Glomerular endothelial cell (primary cell): ENCODE measurements at regions not wholly inside any gene's neighbourhood (a gene's known extent, or its start where the extent isn't known, plus 50 kb on each side); places are given as distances from the start of the nearest gene placed in this dataset.

ENCODE experiments used
- DNase-seq: peaks from one replicate; pipeline ENCODE4 v3.0.0-alpha.2; 2011; ENCODE audit warnings: low read depth, low spot score; ENCODE audit errors: extremely low read depth

DNA sequence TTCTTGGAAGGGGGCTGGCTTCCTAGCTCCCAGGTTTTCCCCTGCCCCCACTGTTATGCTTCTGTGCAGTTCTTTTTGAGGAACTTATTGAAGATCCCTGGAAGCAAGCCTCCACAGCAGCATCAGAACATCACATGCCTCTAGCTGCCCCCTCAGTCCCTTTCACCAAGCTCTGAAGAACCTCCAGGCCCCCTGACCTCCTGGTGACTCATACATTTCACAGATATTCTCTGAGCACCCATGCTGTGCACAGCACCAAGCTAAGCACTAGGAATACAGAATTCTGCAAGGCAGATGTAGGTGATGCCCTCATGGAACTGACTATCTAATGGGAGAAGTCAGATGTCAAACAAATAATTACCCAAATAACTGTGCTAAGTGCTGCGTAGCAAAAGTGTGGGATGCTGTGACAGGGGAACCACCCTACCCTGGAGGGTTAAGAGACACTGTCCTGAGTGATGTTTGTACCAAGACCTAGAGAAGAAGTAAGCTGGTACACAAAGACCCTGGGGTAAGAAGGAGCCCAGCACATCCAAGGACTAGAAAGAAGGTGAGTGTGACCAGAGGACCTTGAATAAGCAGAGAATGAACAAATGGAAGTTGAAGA is 213.7 kb upstream of the NR4A3 start:
- no peak for DNase-seq

DNA sequence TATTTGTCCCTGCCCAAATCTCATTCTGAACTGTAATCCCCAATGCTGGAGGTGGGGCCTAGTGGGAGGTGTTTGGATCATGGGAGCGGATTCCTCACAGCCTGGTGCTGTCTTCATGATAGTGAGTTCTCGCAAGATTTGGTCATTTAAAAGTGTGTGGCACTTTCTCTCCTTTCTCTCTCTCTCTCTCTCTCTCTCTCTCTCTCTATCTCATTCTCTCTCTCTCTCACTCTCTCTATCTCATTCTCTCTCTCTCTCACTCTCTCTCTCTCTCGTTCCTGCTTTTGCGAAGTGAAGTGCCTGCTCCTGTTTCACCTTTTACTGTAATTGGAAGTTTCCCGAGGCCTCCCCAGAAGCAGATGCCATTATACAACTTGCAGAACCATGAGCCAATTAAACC is 207.3 kb upstream of the NR4A3 start:
- no peak for DNase-seq

DNA sequence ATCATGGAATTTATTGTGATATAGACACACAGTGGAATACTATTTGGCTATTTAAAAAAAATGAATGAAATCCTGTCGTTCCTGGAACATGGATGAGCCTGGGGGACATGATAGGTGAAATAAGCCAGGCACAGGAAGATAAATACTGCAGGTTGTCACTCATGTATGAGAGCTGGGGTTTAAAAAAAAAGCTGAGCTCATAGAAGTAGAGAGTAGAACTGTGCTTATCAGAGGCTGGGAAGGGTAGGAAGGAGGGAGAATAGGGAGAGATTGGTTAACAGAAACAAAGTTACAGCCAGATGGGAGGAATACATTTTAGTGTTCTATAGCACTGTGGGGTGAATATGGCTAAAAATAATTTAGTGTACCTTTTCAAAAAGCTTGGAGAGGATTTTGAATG is 200.6 kb upstream of the NR4A3 start:
- no peak for DNase-seq

DNA sequence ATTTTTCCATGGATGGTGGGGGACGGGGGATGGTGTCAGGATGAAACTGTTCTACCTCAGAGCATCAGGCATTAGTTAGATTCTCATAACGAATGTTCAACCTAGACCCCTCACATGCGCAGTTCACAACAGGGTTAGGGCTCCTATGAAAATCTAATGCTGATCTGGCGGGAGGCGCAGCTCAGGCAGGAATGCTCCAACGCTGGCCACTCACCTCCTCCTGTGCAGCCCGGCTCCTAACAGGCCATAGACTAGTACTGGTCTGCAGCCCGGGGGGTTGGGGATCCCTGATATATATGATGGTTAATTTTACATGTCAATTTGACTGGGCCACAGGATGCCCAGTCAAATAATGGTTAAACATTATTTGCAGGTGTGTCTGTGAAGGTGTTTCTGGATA is 199.0 kb upstream of the NR4A3 start:
- DNase-seq: no peak

DNA sequence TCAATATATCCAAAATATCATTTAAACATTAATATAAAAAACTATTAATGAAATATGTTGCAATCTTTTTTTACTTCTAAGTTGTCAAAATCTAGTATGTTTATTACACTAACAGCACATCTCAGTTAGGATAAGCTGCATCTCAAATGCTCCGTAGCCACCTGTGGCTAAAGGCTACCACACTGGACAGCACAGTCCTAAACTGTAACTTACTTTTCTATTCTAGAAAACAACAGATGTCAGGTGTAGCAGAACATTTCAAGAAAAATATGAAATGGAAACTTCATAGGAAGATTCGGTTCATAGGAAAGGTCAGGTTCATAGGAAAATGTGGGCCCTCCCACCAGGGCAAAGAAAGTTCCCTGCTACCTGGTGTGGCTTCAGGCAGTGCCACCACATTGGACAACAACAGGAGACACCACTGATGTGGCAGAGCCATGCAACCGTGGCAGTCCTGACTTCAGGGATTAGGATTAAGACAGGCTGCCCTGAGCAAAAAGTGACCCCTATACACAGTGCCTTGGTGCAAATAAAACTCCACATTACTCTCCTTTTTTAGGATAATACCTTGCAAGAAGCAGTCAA is 197.8 kb upstream of the NR4A3 start:
- no peak for DNase-seq

DNA sequence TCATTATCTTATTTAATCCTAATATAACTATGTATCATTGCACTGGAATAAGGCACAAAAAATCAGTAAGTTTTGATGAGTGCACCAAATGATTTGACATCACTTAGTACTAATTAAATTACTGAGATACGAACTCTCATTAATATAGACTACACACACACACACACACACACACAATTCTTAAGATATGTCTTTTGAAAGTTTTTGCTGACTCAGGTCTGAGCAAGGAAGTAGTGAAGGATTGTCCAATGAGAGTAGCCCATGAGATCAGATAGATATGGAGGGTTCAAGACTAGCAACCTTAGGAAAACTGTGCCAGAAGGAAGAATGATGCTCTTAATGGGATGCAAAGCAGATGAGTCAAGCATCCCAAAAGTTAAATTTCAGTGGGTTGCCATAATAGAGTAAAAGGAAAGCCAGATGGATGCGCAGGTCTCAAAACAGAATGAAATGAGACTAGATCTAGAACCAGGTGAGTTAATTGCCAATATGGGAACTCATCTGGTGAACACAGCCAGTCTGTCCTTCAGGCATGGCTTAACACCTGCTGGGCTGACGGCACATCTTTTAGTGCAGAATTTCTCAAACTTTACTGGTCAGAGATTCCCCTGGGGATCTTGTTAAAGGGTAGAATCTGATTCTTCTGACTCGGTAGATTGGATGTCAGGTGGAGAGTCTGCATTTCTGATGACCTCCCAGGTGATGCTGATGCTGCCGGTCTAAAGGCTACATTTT is 197.0 kb upstream of the NR4A3 start:
- DNase-seq: no peak

DNA sequence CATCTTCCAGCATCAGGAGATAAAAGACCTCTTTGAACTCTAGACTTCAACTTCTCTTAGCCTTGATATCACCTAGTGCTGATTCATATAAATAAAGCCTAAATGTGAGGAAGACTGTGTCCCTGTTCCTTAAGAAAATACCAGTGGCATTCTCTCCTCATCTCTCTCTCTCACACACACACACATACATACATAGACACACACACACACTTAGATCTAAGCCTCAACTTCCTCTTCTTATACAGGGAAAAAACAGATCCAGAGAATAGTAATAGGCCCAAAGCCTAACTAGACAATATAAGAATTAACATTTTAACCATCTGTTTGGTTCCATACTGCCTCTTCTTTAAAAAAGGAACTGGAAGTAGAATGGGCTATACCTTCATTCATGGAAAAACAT is 195.3 kb upstream of the NR4A3 start:
- DNase-seq: no peak

DNA sequence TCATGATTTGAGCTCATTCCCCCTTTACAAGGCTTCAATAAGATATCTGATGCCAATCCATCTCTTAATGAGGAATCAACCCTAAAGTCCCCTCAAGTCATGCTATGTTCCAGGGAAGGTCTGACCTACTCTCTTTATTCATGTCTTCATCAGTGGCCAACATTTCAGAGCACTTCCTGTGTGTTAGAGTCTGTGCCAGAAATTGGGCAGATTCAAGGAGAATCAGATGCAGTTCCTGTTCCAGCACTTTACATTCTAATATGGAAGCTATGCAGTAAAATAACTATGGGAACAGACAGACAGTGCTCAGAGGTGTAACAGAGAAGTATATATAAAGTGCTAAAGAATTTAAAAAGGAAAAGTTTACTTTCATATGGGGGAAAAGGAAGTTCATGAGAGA is 193.4 kb upstream of the NR4A3 start:
- no peak for DNase-seq

DNA sequence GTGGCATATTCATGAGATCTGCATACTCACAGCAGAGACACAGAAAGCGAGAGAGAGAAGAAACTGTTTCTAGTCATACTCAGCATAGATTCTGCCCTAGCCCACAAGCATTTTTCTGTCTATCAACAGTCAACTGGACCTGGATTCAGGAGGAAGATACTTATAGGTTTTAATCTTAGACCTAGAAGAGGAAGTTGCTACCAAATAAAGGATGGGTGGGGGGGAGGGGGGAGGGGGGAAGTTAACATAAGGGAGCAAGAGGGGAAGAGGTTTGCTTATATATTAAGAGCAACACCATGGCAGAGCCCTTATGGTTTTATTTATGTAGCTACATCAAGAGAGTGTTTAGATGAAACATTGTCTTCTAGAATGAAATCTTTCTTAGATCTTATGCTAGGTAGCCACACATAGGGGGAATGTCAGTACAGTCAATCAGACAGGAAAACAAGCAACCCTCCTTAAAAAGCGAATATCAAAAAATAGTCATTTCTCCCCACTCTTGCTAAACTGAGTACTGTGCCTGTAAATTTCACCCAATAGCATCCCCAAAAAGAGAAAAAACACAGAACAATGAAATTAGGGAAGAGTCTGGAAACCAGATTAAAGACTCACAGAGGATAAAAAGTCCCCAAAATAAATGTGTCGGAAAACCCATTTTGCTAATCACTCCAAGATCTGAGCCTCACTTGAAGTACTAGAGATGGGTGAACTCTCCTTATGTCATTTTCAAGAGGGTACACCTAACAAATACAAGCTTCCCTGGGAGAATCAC is 192.7 kb upstream of the NR4A3 start:
- DNase-seq: no peak

DNA sequence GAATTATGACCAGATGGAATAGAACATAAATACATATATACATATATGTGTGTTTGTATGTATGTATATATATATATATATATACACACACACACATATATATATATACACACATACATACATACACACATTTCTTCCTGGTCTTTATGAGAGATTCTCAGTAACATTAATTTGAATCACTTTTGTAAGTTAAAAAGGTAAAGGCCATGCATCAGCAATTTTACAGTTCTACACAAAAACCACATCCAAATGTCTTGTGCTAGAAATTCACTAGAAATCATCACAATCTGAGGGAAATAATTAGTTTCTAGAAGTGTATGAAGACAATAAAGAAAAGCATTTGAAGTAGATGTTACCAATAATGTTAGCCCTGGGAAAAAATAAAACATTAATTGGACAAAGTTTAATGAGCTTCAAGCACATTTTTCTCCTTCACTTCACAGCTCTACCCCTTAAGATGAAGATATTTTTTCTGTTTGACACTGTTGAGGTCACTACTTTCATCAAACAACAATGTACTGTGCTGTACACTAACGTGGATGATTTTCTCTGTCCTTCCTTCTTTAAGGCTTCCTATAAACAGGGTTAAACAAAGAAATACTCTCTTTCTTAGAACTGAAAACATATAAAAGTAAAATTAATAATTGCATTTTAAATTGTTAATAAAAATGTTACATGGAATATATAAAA is 189.2 kb upstream of the NR4A3 start:
- DNase-seq: no peak

DNA sequence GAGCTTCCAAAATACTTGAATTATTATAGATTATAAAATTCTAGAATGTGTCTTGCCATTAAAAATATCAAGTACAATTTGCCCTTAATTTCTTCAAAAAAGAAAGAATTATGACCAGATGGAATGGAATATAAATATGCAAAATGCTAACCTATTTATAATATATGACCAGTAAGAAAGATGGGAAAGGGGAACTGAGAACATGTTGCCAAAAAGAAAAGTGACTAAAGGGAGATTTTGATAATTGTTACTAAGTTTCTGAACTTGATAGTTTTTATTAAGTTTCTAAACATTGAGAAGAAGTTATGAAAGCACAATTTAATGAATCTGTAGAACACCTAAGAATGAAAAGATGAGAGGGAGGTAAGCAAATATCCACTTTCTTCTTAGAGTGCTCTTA is 188.4 kb upstream of the NR4A3 start:
- DNase-seq: no peak

DNA sequence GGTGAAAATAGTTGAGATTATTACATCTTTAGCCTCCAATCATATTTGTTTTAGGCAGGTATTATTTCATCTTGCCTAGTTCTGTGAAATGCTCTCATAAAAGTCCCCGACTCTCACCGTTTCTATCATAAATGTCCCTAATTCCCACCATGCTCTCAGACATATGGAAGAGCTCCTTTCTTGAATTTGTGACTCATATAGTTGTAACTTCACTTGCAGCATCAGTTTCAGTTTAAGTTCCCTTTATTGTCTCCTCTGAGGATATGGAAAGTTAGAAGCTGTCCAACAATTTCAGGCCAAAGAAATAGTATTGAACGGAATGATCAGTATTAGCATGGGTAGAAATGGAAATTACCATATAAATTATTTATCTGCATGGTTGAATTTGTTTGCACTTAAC is 187.5 kb upstream of the NR4A3 start:
- DNase-seq: no peak

DNA sequence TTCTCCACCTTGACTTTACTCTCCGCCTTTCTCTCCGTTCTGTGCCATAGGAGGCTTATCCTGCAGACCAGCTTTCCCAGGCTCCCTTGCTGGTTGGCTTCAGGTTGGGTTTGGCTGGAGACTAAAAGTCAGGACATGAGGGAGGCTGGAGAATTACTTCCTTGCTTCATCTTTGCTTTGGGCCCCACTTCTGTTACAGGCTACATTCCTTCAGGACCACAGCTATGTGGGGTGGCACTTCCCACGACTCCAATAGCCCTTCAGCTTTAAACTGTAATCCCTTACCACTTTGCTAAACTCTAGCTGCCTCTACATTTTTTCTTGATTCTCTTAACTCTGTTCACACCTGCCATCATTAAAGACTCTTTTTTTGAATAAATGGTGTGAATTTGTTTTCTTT is 186.7 kb upstream of the NR4A3 start:
- no peak for DNase-seq

DNA sequence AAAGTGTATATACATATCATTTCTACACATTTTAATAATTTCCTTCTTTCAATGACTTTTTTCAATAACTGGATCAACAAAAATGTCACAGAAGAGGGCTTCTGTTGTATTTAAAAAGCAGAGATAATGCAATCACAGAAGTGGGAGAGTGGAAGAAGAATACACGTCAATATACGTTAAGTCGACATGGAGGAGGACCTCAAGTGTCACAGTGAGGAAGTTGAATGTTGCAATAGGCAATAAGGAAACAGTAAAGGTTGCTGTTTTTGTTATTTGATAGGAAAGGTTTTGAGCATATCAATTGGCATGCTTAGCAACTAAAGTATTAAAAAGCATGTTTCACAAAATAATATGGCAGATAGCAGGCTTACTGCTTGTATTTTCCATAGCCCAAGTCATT is 184.0 kb upstream of the NR4A3 start:
- no peak for DNase-seq

DNA sequence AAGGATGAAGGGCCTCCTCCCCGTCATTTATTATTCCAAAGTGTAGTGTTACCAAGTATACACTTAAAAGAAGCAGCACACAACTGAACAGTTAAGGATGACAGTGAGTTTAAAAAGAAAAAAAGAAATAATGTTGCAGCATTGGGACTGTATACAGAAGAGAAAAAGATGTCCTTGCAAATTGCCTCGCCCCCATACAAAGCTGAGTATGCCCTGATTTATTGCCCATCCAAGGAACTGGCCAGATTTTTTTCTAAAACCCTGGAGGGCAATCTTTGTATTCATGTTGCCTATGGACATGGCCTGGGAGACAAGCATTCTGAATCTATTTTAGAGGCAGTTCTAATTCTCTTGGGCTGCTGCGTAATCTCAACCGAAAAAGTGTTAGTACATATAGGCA is 182.7 kb upstream of the NR4A3 start:
- DNase-seq: no peak

DNA sequence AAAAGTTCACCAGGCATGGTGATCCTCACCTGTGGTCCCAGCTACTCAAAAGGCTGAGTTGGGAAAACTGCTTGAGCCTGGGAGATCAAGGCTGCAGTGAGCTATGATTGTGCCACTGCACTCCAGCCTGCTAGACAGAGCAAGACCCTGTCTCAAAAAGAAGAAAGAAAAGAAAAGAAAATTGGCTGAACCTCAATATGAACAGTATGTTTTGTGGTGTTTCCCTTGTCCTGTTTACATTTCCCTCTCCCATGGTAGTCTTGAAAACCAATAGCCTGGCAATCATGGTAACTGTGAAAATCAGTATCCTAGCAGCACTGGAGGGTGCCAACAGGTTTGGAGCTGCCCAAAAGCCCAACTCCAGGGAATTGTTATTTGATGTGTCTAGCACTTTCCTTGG is 174.1 kb upstream of the NR4A3 start:
- no peak for DNase-seq

DNA sequence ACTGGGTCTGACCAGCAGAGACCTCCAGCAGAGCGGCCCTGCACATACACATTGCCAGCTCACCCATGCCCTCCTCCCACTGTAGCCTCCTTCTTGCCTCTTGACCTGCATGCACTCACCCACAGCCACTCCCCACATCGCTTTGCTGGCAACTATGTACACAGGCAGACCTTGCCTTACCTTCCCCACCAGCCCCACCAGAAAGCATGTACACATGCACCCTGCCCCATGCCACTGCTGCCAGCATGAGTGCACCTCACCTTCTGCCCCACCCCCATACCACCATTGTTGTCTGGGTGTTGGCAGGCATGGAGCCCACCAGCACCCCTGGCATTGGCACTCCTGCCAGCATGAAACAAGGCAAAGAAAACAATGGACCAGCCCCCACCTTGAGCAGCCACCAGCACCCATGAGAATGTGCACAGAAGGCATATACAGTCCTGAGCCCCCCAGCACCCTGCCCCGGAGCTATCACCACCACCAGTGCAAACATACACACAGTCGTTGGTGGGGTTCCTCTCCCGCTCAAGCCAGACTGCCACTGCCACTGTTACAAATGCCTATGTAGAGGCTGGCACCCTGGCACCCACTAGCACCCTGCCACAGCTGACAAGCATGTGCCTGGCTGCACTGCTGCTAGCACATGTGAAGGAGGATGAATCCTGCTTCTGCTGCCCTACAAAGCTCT is 171.4 kb upstream of the NR4A3 start:
- DNase-seq: no peak

DNA sequence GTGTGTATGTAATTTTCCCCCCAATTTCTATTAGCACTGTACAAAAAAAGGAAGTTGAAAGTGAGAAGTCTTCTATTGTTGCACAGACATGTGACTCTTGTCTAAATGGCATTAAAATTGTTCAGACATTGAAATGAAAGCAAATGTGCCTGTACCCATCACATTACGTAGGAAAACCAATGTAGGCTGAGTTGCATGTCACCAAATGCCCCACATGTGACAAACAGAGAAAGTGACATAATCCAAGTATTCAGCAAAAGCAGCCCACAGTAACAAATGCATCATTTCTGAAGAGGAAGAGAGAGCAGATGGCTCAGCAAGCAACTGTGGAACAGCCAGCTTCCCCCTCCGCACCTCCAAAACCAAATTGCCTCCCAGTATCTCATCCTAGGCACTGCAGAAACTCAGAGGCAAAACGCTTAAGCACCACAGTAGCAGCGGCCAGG is 161.5 kb upstream of the NR4A3 start:
- no peak for DNase-seq

DNA sequence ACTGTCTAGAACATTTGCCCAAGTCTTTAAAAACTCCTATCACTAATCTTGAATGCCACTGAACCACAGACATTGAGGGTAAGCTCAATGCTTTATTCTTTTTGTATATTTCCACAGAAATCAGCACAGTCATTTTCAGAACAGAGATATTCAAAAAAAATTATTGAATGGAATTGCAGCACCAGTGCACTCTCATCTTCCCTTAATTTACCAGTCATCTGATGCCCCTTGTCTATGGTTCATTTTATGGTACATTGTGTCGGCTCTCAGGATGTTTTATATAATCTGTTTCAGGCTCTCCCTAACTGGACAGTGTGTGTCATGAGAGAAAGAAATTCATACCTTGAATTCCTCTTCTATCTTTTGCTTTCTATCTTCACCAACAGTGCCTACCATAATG is 158.4 kb upstream of the NR4A3 start:
- DNase-seq: no peak

DNA sequence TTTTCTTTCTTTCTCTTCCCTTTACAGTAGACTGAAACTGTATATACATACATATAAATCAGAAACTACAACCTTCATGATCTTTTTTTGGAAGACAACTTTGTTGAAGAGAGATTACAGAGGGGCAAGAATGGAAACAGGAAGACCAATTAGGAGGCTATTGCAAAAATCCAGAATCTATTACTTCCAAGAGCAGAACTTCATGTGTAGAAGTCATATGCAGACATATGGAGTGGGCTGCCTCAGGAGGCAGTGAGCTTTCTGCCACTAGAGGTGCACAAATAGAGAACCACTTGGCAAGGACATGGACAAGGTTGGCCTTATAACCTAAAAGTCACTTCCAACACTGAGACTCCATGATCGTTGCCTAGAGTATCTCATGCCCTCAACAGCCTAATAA is 157.8 kb upstream of the NR4A3 start:
- no peak for DNase-seq

DNA sequence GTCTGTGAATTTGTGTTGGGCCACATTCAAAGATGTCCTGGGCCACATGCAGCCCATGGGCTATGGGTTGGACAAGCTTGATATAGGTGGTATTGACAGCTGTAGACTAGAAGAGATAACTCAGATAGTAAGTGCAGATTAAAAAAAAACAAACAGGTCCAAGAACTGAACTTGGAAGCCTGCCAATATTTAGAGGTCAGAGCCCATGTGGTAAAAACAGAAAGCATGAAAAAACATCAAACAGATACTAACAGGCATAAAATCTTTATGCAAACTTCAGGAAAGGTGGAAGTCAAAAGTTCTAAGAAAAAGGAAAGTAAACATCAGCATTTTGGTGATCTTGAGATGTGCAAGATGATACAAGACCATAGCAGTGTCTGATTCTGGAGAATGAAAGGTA is 155.1 kb upstream of the NR4A3 start:
- no peak for DNase-seq
